Body of pancreas (tissue), 4 donors: ENCODE measurements at regions not wholly inside any gene's neighbourhood (a gene's known extent, or its start where the extent isn't known, plus 50 kb on each side); places are given as distances from the start of the nearest gene placed in this dataset.

Source experiments
- POLR2A ChIP-seq, 3 donors: fragments of 450-650 bp; IDR thresholded peaks; one replicate each; pipeline ENCODE4 v1.6.1; 2016; ENCODE audit warnings: antibody characterized with exemption in 3 of 3, mild to moderate bottlenecking in 2 of 3
- TF ChIP-seq, protein P1 (sequence below), 7 experiments: fragments of 450-650 bp in 4 of 7; fragments of 200-600 bp in 3 of 7; sonication (generic) in 3 of 7; IDR thresholded peaks; one replicate each; pipeline ENCODE4 v1.5.1; 2016 to 2019; ENCODE audit warnings: antibody characterized with exemption in 7 of 7

DNA sequence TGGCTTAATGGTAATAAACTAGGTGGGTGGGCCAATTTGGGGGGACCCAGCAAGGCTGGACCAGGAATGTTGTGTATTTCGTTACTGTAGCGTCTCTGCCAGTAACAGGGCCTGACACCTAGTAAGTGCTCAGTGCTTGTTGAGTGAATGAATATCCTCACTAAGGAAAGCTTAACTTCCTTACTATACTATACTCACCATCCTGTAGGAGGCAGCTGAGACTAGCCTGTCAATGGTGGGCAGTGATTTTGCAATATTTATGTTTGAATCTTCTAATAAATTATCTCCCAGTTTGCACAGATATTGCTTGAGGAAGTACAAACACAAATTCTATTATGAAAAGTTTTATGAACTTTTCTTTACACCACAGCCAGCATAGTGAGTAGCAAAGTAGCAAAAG lies 370.7 kb upstream of the SYT4 start:
- TF ChIP-seq, protein P1, sequence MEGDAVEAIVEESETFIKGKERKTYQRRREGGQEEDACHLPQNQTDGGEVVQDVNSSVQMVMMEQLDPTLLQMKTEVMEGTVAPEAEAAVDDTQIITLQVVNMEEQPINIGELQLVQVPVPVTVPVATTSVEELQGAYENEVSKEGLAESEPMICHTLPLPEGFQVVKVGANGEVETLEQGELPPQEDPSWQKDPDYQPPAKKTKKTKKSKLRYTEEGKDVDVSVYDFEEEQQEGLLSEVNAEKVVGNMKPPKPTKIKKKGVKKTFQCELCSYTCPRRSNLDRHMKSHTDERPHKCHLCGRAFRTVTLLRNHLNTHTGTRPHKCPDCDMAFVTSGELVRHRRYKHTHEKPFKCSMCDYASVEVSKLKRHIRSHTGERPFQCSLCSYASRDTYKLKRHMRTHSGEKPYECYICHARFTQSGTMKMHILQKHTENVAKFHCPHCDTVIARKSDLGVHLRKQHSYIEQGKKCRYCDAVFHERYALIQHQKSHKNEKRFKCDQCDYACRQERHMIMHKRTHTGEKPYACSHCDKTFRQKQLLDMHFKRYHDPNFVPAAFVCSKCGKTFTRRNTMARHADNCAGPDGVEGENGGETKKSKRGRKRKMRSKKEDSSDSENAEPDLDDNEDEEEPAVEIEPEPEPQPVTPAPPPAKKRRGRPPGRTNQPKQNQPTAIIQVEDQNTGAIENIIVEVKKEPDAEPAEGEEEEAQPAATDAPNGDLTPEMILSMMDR (IDR thresholded peaks at IDR 0.05), result no peak
- TF ChIP-seq POLR2A (IDR thresholded peaks at IDR 0.05), result no peak
